Fibroblast of lung (primary cell): ENCODE measurements at regions not wholly inside any gene's neighbourhood (a gene's known extent, or its start where the extent isn't known, plus 50 kb on each side); places are given as distances from the start of the nearest gene placed in this dataset.

ENCODE experiments used
- DNase-seq, 2 donors: peaks; one replicate each; pipeline versions ENCODE4 v3.0.0 to v3.0.0-alpha.2; 2010; ENCODE audit warnings: low read depth in 2 of 2
- H2AFZ ChIP-seq: 2 replicates; pipeline ENCODE4 v1.5.1; 2012; ENCODE audit warnings: low read length, control low read depth, inconsistent platforms
- H3K27ac ChIP-seq: 2 replicates; pipeline ENCODE4 v1.5.1; 2011; ENCODE audit warnings: low read length, control low read depth; ENCODE audit not compliant: insufficient read depth
- H3K27me3 ChIP-seq: 2 replicates; pipeline ENCODE4 v1.5.1; 2011; ENCODE audit warnings: mild to moderate bottlenecking, low read length; ENCODE audit not compliant: control insufficient read depth, insufficient read depth
- H3K36me3 ChIP-seq: 2 replicates; pipeline ENCODE4 v1.5.1; 2011; ENCODE audit warnings: low read length; ENCODE audit not compliant: control insufficient read depth, insufficient read depth
- H3K4me1 ChIP-seq: 2 replicates; pipeline ENCODE4 v1.5.1; 2011; ENCODE audit warnings: low read length; ENCODE audit not compliant: control insufficient read depth, insufficient read depth; ENCODE audit errors: extremely low read depth
- H3K4me2 ChIP-seq: 2 replicates; pipeline ENCODE4 v1.5.1; 2011; ENCODE audit warnings: low read length, control low read depth; ENCODE audit not compliant: insufficient read depth; ENCODE audit errors: extremely low read depth
- H3K4me3 ChIP-seq, 4 experiments: fragments of 200-600 bp in 1 of 4; sonication (generic) in 1 of 4; replicated peaks in 1 of 4; 2 replicates each; pipeline ENCODE4 v1.5.1; 2011 to 2016; ENCODE audit warnings: low read length in 4 of 4, low read depth in 3 of 4, mild to moderate bottlenecking in 3 of 4, control low read depth in 2 of 4, inconsistent platforms in 1 of 4, mixed read lengths in 1 of 4; ENCODE audit not compliant: insufficient read depth in 1 of 4; ENCODE audit errors: control extremely low read depth in 1 of 4
- H3K79me2 ChIP-seq: 2 replicates; pipeline ENCODE4 v1.5.1; 2012; ENCODE audit warnings: mild to moderate bottlenecking, low read length, inconsistent platforms; ENCODE audit not compliant: control insufficient read depth, insufficient read depth
- H3K9ac ChIP-seq: 2 replicates; pipeline ENCODE4 v1.5.1; 2011; ENCODE audit warnings: mild to moderate bottlenecking, low read length, control low read depth; ENCODE audit not compliant: insufficient read depth
- H3K9me3 ChIP-seq: 2 replicates; pipeline ENCODE4 v1.5.1; 2012; ENCODE audit warnings: low read depth, low read length; ENCODE audit not compliant: control insufficient read depth, insufficient read depth
- H4K20me1 ChIP-seq: 2 replicates; pipeline ENCODE4 v1.5.1; 2011; ENCODE audit warnings: low read length; ENCODE audit not compliant: control insufficient read depth, insufficient read depth; ENCODE audit errors: extremely low read depth
- EZH2 ChIP-seq: IDR thresholded peaks from 2 replicates; pipeline ENCODE4 v1.5.1; 2012; ENCODE audit warnings: low read length, control low read depth, mild to moderate bottlenecking; ENCODE audit errors: missing control alignments
- TF ChIP-seq, protein P1 (sequence below), 2 donors: IDR thresholded peaks in 1 of 2; conservative IDR thresholded peaks in 1 of 2; 1 replicate in 1 of 2; 2 replicates in 1 of 2; pipeline ENCODE4 v1.5.1; 2011 to 2012; ENCODE audit warnings: low read length in 2 of 2, control low read depth in 1 of 2, inconsistent platforms in 1 of 2, low read depth in 1 of 2, mild to moderate bottlenecking in 1 of 2

DNA sequence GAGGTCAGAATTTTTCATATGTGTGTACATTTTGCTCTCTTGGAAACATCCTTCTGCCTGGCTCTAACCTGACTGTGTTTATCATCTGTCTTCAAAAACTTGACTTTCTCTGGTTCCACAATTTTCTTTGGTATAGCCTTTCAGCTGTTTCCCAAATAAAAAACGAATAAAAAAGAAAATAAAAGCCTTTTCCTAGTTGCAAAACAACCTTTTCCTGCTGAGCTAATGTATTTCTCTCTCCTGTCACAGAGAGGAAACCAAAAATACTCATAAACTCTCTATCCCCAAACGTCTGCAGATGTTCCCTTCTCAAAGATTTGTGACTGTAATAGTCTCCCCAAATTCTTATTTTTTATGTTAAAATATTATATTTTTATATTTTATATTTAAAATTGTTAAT lies 505.3 kb upstream of the SLC39A10 start:
- no peaks in the 10 kb centered on the region for H3K9me3 ChIP-seq
- H3K27ac ChIP-seq = no peak overlapping the region
- no peak overlapping the region for H3K4me3 ChIP-seq
- H3K4me2 ChIP-seq = no peak overlapping the region
- no peak for DNase-seq
- no peaks in the 10 kb centered on the region for H3K4me1 ChIP-seq
- TF ChIP-seq, protein P1, sequence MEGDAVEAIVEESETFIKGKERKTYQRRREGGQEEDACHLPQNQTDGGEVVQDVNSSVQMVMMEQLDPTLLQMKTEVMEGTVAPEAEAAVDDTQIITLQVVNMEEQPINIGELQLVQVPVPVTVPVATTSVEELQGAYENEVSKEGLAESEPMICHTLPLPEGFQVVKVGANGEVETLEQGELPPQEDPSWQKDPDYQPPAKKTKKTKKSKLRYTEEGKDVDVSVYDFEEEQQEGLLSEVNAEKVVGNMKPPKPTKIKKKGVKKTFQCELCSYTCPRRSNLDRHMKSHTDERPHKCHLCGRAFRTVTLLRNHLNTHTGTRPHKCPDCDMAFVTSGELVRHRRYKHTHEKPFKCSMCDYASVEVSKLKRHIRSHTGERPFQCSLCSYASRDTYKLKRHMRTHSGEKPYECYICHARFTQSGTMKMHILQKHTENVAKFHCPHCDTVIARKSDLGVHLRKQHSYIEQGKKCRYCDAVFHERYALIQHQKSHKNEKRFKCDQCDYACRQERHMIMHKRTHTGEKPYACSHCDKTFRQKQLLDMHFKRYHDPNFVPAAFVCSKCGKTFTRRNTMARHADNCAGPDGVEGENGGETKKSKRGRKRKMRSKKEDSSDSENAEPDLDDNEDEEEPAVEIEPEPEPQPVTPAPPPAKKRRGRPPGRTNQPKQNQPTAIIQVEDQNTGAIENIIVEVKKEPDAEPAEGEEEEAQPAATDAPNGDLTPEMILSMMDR (conservative IDR thresholded peaks at IDR 0.05 in 1 of 2, IDR thresholded peaks at IDR 0.05 in 1 of 2; ENCODE audit: low read depth in 1 of 2, low read length in 2 of 2) = no peak
- TF ChIP-seq EZH2 = no peak
- no peak overlapping the region for H2AFZ ChIP-seq
- no peaks in the 10 kb centered on the region for H3K27me3 ChIP-seq
- H3K79me2 ChIP-seq = no peaks in the 10 kb centered on the region
- H3K9ac ChIP-seq = no peak overlapping the region
- no peaks in the 10 kb centered on the region for H3K36me3 ChIP-seq
- no peaks in the 10 kb centered on the region for H4K20me1 ChIP-seq

DNA sequence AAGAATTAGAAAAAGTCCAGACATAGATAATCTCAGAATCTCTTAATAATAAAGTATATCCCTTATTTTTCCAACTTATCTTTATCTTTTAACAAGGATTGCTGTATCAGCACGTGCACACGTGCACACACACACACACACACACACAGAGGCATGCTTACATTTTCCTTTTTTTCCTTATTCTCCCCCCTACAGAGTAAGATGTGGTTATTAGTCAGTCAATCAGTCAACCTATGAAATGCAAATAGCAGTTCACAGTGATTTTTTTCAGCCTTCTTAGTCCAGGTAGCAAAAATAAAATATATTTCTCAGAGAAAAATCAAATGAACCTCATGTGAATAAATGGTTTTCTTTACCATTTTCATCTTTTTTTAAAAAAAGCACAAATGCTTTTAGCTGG lies 506.2 kb upstream of the SLC39A10 start:
- no peaks in the 10 kb centered on the region for H3K36me3 ChIP-seq
- no peak overlapping the region for H3K4me3 ChIP-seq
- no peak overlapping the region for H3K4me2 ChIP-seq
- no peaks in the 10 kb centered on the region for H4K20me1 ChIP-seq
- H3K9ac ChIP-seq = no peak overlapping the region
- no peak for DNase-seq
- H3K79me2 ChIP-seq = no peaks in the 10 kb centered on the region
- TF ChIP-seq, protein P1 (conservative IDR thresholded peaks at IDR 0.05 in 1 of 2, IDR thresholded peaks at IDR 0.05 in 1 of 2; ENCODE audit: low read depth in 1 of 2, low read length in 2 of 2) = no peak
- no peaks in the 10 kb centered on the region for H3K4me1 ChIP-seq
- no peak overlapping the region for H2AFZ ChIP-seq
- H3K27ac ChIP-seq = no peak overlapping the region
- no peaks in the 10 kb centered on the region for H3K27me3 ChIP-seq
- H3K9me3 ChIP-seq = no peaks in the 10 kb centered on the region

- H3K4me3 ChIP-seq = no peak overlapping the region
- no peak overlapping the region for H3K27ac ChIP-seq
- H3K9me3 ChIP-seq = no peaks in the 10 kb centered on the region
- no peak for DNase-seq
- no peaks in the 10 kb centered on the region for H3K4me1 ChIP-seq
- no peaks in the 10 kb centered on the region for H3K36me3 ChIP-seq
- no peak overlapping the region for H2AFZ ChIP-seq
- no peaks in the 10 kb centered on the region for H3K27me3 ChIP-seq
- H3K9ac ChIP-seq = no peak overlapping the region
- no peaks in the 10 kb centered on the region for H3K79me2 ChIP-seq
- no peak overlapping the region for H3K4me2 ChIP-seq
- TF ChIP-seq, protein P1 (conservative IDR thresholded peaks at IDR 0.05 in 1 of 2, IDR thresholded peaks at IDR 0.05 in 1 of 2; ENCODE audit: low read depth in 1 of 2, low read length in 2 of 2) = no peak
- no peak for TF ChIP-seq EZH2
- H4K20me1 ChIP-seq = no peaks in the 10 kb centered on the region
Measured at GRCh38 chr2:195148004-195148403, 509.0 kb upstream of the SLC39A10 start.
